ENCODE measurements at regions not wholly inside any gene's neighbourhood (a gene's known extent, or its start where the extent isn't known, plus 50 kb on each side); places are given as distances from the start of the nearest gene placed in this dataset.

GRCh38 chr18:61749546-61749945 is 143.3 kb downstream of the RNF152 start:
- TF ChIP-seq POLR2A (IDR thresholded peaks at IDR 0.05) (no peak), CTCF (IDR thresholded peaks at IDR 0.05) (no peak)
